IMR-90 (cell line): ENCODE measurements at regions not wholly inside any gene's neighbourhood (a gene's known extent, or its start where the extent isn't known, plus 50 kb on each side); places are given as distances from the start of the nearest gene placed in this dataset.

ENCODE experiments used
- ATAC-seq: fragments of 200-7000 bp; cut with Tn5 transposase; 2 replicates; pipeline ENCODE4 v1.9.1; 2020; ENCODE audit warnings: low read depth, mild to moderate bottlenecking, moderate library complexity
- BruUV-seq: library from RNA; stranded (reverse); fragments of 400-500 nt; replicated peaks from 2 replicates; lab custom pipeline; 2021; lab: Mats Ljungman, UMichigan
- CTCF ChIA-PET: fragments of 300-600 bp; formaldehyde crosslinking; extraction: SDS; loops from one replicate; lab custom pipeline; 2021; ENCODE audit warnings: antibody characterized with exemption; lab: Yijun Ruan, JAX
- POLR2A ChIA-PET: fragments of 300-600 bp; sonication (Branson Sonifier 250); formaldehyde crosslinking; loops from one replicate; lab custom pipeline; 2022; ENCODE audit warnings: antibody characterized with exemption; ENCODE audit not compliant: unreplicated experiment; lab: Charles Lee
- DNase-seq: peaks from one replicate; pipeline ENCODE4 v3.0.0; 2013
- H2AFZ ChIP-seq: replicated peaks from 2 replicates; pipeline ENCODE3; 2013; ENCODE audit warnings: low read length, mild to moderate bottlenecking; ENCODE audit not compliant: poor library complexity
- H2AK5ac ChIP-seq: 2 replicates; pipeline ENCODE4 v1.6.1; 2013; ENCODE audit warnings: low read depth, low read length, inconsistent platforms
- H2AK9ac ChIP-seq: replicated peaks from 2 replicates; pipeline ENCODE3; 2013; ENCODE audit warnings: mild to moderate bottlenecking, low read depth, low read length, moderate library complexity; ENCODE audit not compliant: poor library complexity
- H2BK120ac ChIP-seq: 2 replicates; pipeline ENCODE4 v1.6.1; 2013; ENCODE audit warnings: low read depth, low read length, inconsistent platforms
- H2BK15ac ChIP-seq: 3 replicates; pipeline ENCODE4 v1.6.1; 2013; ENCODE audit warnings: low read depth, low read length, inconsistent platforms
- H2BK20ac ChIP-seq: 2 replicates; pipeline ENCODE4 v1.6.1; 2013; ENCODE audit warnings: low read depth, mild to moderate bottlenecking, inconsistent platforms, low read length, moderate library complexity
- H2BK5ac ChIP-seq: 2 replicates; pipeline ENCODE4 v1.6.1; 2013; ENCODE audit warnings: mild to moderate bottlenecking, low read depth, low read length, inconsistent platforms; ENCODE audit not compliant: poor library complexity, severe bottlenecking
- H3K14ac ChIP-seq: replicated peaks from 2 replicates; pipeline ENCODE4 v1.6.1; 2013; ENCODE audit warnings: low read depth, low read length, inconsistent platforms
- H3K18ac ChIP-seq: 2 replicates; pipeline ENCODE4 v1.6.1; 2013; ENCODE audit warnings: low read depth, low read length, control low read depth
- H3K23ac ChIP-seq: 2 replicates; pipeline ENCODE4 v1.6.1; 2013; ENCODE audit warnings: low read depth, low read length, inconsistent platforms
- H3K27ac ChIP-seq: 2 replicates; pipeline ENCODE4 v1.5.1; 2013; ENCODE audit warnings: mild to moderate bottlenecking, control low read depth, low read length; ENCODE audit not compliant: insufficient read depth
- H3K27me3 ChIP-seq: 2 replicates; pipeline ENCODE4 v1.6.1; 2013; ENCODE audit warnings: low read length; ENCODE audit not compliant: control insufficient read depth, insufficient read depth
- H3K36me3 ChIP-seq: 2 replicates; pipeline ENCODE4 v1.6.1; 2013; ENCODE audit warnings: low read length, mixed read lengths; ENCODE audit not compliant: control insufficient read depth, insufficient read depth
- H3K4ac ChIP-seq: 2 replicates; pipeline ENCODE4 v1.6.1; 2013; ENCODE audit warnings: low read depth, low read length, inconsistent platforms
- H3K4me1 ChIP-seq: 2 replicates; pipeline ENCODE4 v1.6.1; 2013; ENCODE audit warnings: low read length, mixed read lengths; ENCODE audit not compliant: control insufficient read depth, insufficient read depth
- H3K4me2 ChIP-seq: 2 replicates; pipeline ENCODE4 v1.6.1; 2013; ENCODE audit warnings: low read depth, mild to moderate bottlenecking, control low read depth, low read length, moderate library complexity
- H3K4me3 ChIP-seq: 2 replicates; pipeline ENCODE4 v1.5.1; 2013; ENCODE audit warnings: low read depth, mild to moderate bottlenecking, control low read depth, low read length, moderate library complexity; ENCODE audit not compliant: insufficient read depth
- H3K56ac ChIP-seq: 2 replicates; pipeline ENCODE4 v1.6.1; 2013; ENCODE audit warnings: low read length, inconsistent platforms; ENCODE audit not compliant: insufficient read depth; ENCODE audit errors: extremely low read depth
- H3K79me1 ChIP-seq, 2 experiments: 2 replicates each; pipeline ENCODE4 v1.6.1; 2013; ENCODE audit warnings: low read length in 2 of 2, inconsistent platforms in 1 of 2, low read depth in 1 of 2
- H3K9ac ChIP-seq: 2 replicates; pipeline ENCODE4 v1.6.1; 2013; ENCODE audit warnings: low read depth, low read length, control low read depth
- H3K9me1 ChIP-seq: 2 replicates; pipeline ENCODE4 v1.6.1; 2013; ENCODE audit warnings: low read length, inconsistent platforms; ENCODE audit not compliant: insufficient read depth
- H3K9me3 ChIP-seq: 2 replicates; pipeline ENCODE4 v1.6.1; 2013; ENCODE audit warnings: low read length; ENCODE audit not compliant: control insufficient read depth, insufficient read depth
- H4K20me1 ChIP-seq: 2 replicates; pipeline ENCODE4 v1.6.1; 2013; ENCODE audit warnings: low read length, inconsistent platforms; ENCODE audit not compliant: insufficient read depth
- H4K5ac ChIP-seq: 2 replicates; pipeline ENCODE4 v1.6.1; 2013; ENCODE audit warnings: mild to moderate bottlenecking, low read depth, low read length, control low read depth
- H4K8ac ChIP-seq, 2 experiments: 2 replicates each; pipeline ENCODE4 v1.6.1; 2013; ENCODE audit warnings: low read depth in 2 of 2, low read length in 2 of 2, control low read depth in 1 of 2, inconsistent platforms in 1 of 2
- H4K91ac ChIP-seq: 2 replicates; pipeline ENCODE4 v1.6.1; 2013; ENCODE audit warnings: low read depth, low read length, inconsistent platforms; ENCODE audit not compliant: insufficient read depth
- BHLHE40 ChIP-seq: fragments of 150-350 bp; IDR thresholded peaks from 2 replicates; pipeline ENCODE4 v1.6.1; 2016; ENCODE audit warnings: mild to moderate bottlenecking, low read depth, low read length
- CHD1 ChIP-seq: IDR thresholded peaks from 2 replicates; pipeline ENCODE4 v1.6.1; 2012; ENCODE audit warnings: low read depth, low read length, improper control_type of control experiment
- MAFK ChIP-seq: IDR thresholded peaks from 2 replicates; pipeline ENCODE4 v1.6.1; 2012; ENCODE audit warnings: low read depth, low read length, improper control_type of control experiment
- MXI1 ChIP-seq: IDR thresholded peaks from 2 replicates; pipeline ENCODE4 v1.6.1; 2012; ENCODE audit warnings: low read depth, mild to moderate bottlenecking, low read length, moderate library complexity, borderline replicate concordance
- POLR2A ChIP-seq: IDR thresholded peaks from 2 replicates; pipeline ENCODE4 v1.6.1; 2012; ENCODE audit warnings: mild to moderate bottlenecking, low read depth, low read length
- RAD21 ChIP-seq: IDR thresholded peaks from 2 replicates; pipeline ENCODE4 v1.6.1; 2012; ENCODE audit warnings: low read length, improper control_type of control experiment
- RFX5 ChIP-seq: IDR thresholded peaks from 2 replicates; pipeline ENCODE4 v1.8.0; 2012; ENCODE audit warnings: low read depth, mild to moderate bottlenecking, low read length, moderate library complexity
- SMC3 ChIP-seq: fragments of 150-350 bp; IDR thresholded peaks from 2 replicates; pipeline ENCODE4 v1.6.1; 2016; ENCODE audit warnings: low read depth, mild to moderate bottlenecking, antibody characterized with exemption, low read length, moderate library complexity
- WGBS, 2 experiments: methylation state at CpG; one replicate each; pipeline versions ENCODE4 v1.1.5 to v1.1.7; 2013; ENCODE audit warnings: missing lambda C conversion rate in 2 of 2; ENCODE audit not compliant: insufficient read length in 1 of 2; ENCODE audit errors: extremely low coverage in 2 of 2; 5-methylcytosine and 5-hydroxymethylcytosine counted together
- dilution Hi-C: fragments of 300-500 bp; cut with HindIII; formaldehyde crosslinking; loops from one replicate; pipeline ENCODE4 v1.14.3; 2018; ENCODE audit warnings: low sequenced_read_pairs; ENCODE audit not compliant: unreplicated experiment
- in situ Hi-C: fragments of 300-500 bp; cut with MboI; formaldehyde crosslinking; loops from 3 replicates; pipeline ENCODE4 v1.14.3; 2019; ENCODE audit warnings: low sequenced_read_pairs, inconsistent platforms, mixed read lengths
- intact Hi-C: fragments of 100-400 bp; cut with micrococcal nuclease; formaldehyde crosslinking; loops from 2 replicates; pipeline ENCODE4 v1.10.0; 2022
- TF ChIP-seq, protein P1 (sequence below): fragments of 150-350 bp; IDR thresholded peaks from 2 replicates; pipeline ENCODE4 v1.6.1; 2017; ENCODE audit warnings: mild to moderate bottlenecking, antibody characterized with exemption, low read length, low read depth
- TF ChIP-seq, protein P2 (sequence below): conservative IDR thresholded peaks from 2 replicates; pipeline ENCODE4 v1.5.1; 2012; ENCODE audit warnings: mild to moderate bottlenecking, low read depth, low read length, improper control_type of control experiment
- TF ChIP-seq, protein P3 (sequence below): fragments of 150-350 bp; IDR thresholded peaks from 2 replicates; pipeline ENCODE4 v1.6.1; 2016; ENCODE audit warnings: low read depth, mild to moderate bottlenecking, low read length, moderate library complexity, borderline replicate concordance

DNA sequence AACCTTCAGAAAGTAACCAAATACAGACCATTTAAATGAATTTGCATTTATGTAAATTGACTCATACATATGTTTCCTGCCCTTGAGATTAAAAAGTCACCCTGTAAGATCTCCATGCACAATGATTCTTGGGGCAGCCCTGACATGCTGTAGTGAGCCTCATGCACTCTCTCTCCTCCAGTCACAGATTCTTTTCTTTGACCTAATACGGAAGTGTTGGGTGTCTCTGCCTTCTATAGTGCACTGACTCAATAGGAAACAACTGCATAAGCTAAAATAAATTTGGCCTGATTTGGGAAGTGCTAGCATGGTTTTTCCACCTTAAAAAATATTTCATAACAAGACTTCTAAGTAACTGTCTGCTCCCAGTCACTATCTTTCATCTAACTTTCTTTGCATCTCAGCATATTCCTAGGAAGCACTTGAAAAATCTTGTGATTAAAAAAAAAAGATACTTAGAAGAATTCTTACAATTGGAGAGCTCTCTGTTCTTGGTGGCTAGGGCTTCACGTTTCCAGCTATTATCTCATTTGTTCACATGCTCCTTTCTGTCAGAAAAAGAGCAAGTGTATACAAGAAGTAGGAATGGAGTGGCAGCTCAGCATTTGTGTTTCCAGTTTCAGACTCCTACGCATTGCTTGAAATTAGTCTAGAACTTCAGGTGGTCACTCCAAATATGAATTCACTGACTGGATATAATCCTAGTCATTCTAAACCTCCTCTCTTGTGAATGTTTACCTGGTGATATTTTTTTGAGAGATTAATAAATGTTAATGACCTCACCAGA lies 207.9 kb upstream of the COL8A1 start:
- H3K79me1 ChIP-seq: no peaks in the 10 kb centered on the region
- H3K4me2 ChIP-seq: no peak overlapping the region
- H3K4me3 ChIP-seq: no peak overlapping the region
- no peak overlapping the region; the same call in 1 of the 2 replicates for H3K56ac ChIP-seq
- H3K27ac ChIP-seq: no peak overlapping the region
- peak; percentile 36 for DNase-seq
- no peaks in the 10 kb centered on the region for H3K4me1 ChIP-seq
- intact Hi-C loops (no loop called here), dilution Hi-C loops (no loop called here), in situ Hi-C loops (no loop called here)
- ChIA-PET POLR2A (no interaction called here), CTCF (no interaction called here)
- H3K36me3 ChIP-seq: no peaks in the 10 kb centered on the region
- H4K8ac ChIP-seq: no peak overlapping the region; a peak in 1 of 4 replicates
- no peaks in the 10 kb centered on the region for H4K20me1 ChIP-seq
- H2AFZ ChIP-seq: no peak overlapping the region
- no peaks in the 10 kb centered on the region for H3K9me1 ChIP-seq
- TF ChIP-seq, protein P1, sequence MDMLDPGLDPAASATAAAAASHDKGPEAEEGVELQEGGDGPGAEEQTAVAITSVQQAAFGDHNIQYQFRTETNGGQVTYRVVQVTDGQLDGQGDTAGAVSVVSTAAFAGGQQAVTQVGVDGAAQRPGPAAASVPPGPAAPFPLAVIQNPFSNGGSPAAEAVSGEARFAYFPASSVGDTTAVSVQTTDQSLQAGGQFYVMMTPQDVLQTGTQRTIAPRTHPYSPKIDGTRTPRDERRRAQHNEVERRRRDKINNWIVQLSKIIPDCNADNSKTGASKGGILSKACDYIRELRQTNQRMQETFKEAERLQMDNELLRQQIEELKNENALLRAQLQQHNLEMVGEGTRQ: no peak
- TF ChIP-seq CHD1 (no peak), MAFK (no peak), SMC3 (no peak), RFX5 (no peak), RAD21 (no peak), MXI1 (no peak), POLR2A (no peak), BHLHE40 (no peak)
- TF ChIP-seq, protein P2, sequence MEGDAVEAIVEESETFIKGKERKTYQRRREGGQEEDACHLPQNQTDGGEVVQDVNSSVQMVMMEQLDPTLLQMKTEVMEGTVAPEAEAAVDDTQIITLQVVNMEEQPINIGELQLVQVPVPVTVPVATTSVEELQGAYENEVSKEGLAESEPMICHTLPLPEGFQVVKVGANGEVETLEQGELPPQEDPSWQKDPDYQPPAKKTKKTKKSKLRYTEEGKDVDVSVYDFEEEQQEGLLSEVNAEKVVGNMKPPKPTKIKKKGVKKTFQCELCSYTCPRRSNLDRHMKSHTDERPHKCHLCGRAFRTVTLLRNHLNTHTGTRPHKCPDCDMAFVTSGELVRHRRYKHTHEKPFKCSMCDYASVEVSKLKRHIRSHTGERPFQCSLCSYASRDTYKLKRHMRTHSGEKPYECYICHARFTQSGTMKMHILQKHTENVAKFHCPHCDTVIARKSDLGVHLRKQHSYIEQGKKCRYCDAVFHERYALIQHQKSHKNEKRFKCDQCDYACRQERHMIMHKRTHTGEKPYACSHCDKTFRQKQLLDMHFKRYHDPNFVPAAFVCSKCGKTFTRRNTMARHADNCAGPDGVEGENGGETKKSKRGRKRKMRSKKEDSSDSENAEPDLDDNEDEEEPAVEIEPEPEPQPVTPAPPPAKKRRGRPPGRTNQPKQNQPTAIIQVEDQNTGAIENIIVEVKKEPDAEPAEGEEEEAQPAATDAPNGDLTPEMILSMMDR: no peak
- TF ChIP-seq, protein P3, sequence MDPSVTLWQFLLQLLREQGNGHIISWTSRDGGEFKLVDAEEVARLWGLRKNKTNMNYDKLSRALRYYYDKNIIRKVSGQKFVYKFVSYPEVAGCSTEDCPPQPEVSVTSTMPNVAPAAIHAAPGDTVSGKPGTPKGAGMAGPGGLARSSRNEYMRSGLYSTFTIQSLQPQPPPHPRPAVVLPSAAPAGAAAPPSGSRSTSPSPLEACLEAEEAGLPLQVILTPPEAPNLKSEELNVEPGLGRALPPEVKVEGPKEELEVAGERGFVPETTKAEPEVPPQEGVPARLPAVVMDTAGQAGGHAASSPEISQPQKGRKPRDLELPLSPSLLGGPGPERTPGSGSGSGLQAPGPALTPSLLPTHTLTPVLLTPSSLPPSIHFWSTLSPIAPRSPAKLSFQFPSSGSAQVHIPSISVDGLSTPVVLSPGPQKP: no peak
- no peak overlapping the region for H4K5ac ChIP-seq
- H2BK5ac ChIP-seq: no peak overlapping the region
- H4K91ac ChIP-seq: no peak overlapping the region
- no peak overlapping the region for H2BK120ac ChIP-seq
- H2AK9ac ChIP-seq: no peak overlapping the region
- H2BK15ac ChIP-seq: no peak overlapping the region
- H3K9ac ChIP-seq: no peak overlapping the region
- H3K23ac ChIP-seq: no peak overlapping the region
- H2BK20ac ChIP-seq: 0 out of 2 replicates have a peak overlapping the region, but pooled peaks have one; percentile 0
- no peaks in the 10 kb centered on the region for H3K9me3 ChIP-seq
- BruUV-seq: no TSS peak
- H3K14ac ChIP-seq: 0 out of 2 replicates have a peak overlapping the region, but pooled peaks have one; percentile 0
- H3K18ac ChIP-seq: no peak overlapping the region; the same call in 1 of the 2 replicates
- H3K4ac ChIP-seq: no peak overlapping the region
- H2AK5ac ChIP-seq: no peak overlapping the region
- no CpG with 5 or more reads among the region's 3 CpGs for WGBS, 2 experiments
- ATAC-seq: peak; percentile 81
- no peaks in the 10 kb centered on the region for H3K27me3 ChIP-seq
